Sigmoid colon (tissue), 3 donors: ENCODE measurements at regions not wholly inside any gene's neighbourhood (a gene's known extent, or its start where the extent isn't known, plus 50 kb on each side); places are given as distances from the start of the nearest gene placed in this dataset.

Experiments used
- POLR2A ChIP-seq, 2 donors: fragments of 450-650 bp; IDR thresholded peaks; one replicate each; pipeline ENCODE4 v1.6.1; 2016; ENCODE audit warnings: antibody characterized with exemption in 2 of 2, mild to moderate bottlenecking in 2 of 2, moderate library complexity in 2 of 2
- TF ChIP-seq, protein P1 (sequence below), 4 experiments: fragments of 450-650 bp in 3 of 4; fragments of 200-600 bp in 1 of 4; IDR thresholded peaks; one replicate each; pipeline ENCODE4 v1.5.1; 2016 to 2019; ENCODE audit warnings: antibody characterized with exemption in 4 of 4, mild to moderate bottlenecking in 3 of 4, moderate library complexity in 2 of 4

DNA sequence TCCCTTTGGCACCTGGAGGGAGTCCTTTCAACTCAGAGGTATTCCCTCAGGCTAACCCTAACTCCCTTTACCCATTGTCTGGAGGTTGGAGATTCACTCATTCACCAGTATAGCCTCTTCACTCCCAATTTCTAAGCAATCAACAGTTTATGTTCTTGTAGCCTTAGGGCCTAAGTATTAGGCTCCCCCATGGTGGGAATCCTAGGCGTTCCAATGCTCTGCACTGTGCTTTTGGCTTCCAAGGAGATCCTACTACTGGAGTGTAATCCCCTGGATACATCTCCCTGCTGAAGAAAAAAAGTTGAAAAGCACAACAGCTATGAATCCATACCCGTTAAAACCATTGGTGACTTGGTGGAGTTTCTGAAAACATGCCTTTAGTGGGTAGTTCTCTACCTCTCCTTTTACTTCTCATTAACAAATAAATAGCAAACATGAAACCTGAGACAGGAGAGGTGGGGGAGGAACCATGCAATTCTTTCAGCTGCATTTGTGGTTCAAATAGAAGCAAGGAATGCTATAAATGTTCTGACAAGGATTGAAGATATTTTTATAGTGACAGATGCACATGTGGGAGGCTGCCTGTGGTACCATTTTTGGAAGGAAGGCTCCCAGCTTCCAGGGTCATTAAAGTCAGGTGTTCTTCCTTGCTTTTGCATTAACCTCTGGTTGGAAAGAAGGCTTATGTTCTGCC lies 397.1 kb downstream of the DMAC1 start:
- TF ChIP-seq, protein P1, sequence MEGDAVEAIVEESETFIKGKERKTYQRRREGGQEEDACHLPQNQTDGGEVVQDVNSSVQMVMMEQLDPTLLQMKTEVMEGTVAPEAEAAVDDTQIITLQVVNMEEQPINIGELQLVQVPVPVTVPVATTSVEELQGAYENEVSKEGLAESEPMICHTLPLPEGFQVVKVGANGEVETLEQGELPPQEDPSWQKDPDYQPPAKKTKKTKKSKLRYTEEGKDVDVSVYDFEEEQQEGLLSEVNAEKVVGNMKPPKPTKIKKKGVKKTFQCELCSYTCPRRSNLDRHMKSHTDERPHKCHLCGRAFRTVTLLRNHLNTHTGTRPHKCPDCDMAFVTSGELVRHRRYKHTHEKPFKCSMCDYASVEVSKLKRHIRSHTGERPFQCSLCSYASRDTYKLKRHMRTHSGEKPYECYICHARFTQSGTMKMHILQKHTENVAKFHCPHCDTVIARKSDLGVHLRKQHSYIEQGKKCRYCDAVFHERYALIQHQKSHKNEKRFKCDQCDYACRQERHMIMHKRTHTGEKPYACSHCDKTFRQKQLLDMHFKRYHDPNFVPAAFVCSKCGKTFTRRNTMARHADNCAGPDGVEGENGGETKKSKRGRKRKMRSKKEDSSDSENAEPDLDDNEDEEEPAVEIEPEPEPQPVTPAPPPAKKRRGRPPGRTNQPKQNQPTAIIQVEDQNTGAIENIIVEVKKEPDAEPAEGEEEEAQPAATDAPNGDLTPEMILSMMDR (IDR thresholded peaks at IDR 0.05): no peak
- TF ChIP-seq POLR2A (IDR thresholded peaks at IDR 0.05): no peak
